HCT116 (cell line): ENCODE measurements at regions not wholly inside any gene's neighbourhood (a gene's known extent, or its start where the extent isn't known, plus 50 kb on each side); places are given as distances from the start of the nearest gene placed in this dataset.

Experiments
- ATF3 ChIP-seq: IDR thresholded peaks from 2 replicates; pipeline ENCODE4 v1.6.1; 2012
- CEBPB ChIP-seq: IDR thresholded peaks from 2 replicates; pipeline ENCODE4 v1.6.1; 2012; ENCODE audit warnings: low read depth
- CTCF ChIP-seq, 3 experiments: fragments of 200-600 bp in 1 of 3; sonication (generic) in 1 of 3; IDR thresholded peaks in 2 of 3; conservative IDR thresholded peaks in 1 of 3; 2 replicates each; pipeline ENCODE4 v1.5.1; 2012 to 2017; ENCODE audit warnings: low read depth in 2 of 3, low read length in 2 of 3, antibody characterized with exemption in 1 of 3, borderline replicate concordance in 1 of 3, control low read depth in 1 of 3, mild to moderate bottlenecking in 1 of 3, mixed read lengths in 1 of 3, mixed run types in 1 of 3, moderate library complexity in 1 of 3; ENCODE audit not compliant: insufficient read depth in 1 of 3
- ELF1 ChIP-seq: IDR thresholded peaks from 2 replicates; pipeline ENCODE4 v1.6.1; 2012; ENCODE audit warnings: low read depth, borderline replicate concordance
- EZH2phosphoT487 ChIP-seq: fragments of 200-600 bp; IDR thresholded peaks from 2 replicates; pipeline ENCODE4 v1.6.1; 2018; ENCODE audit warnings: antibody characterized with exemption, borderline replicate concordance
- JUND ChIP-seq: IDR thresholded peaks from 2 replicates; pipeline ENCODE4 v1.6.1; 2012
- POLR2A ChIP-seq: IDR thresholded peaks from 2 replicates; pipeline ENCODE4 v1.7.0; 2011; ENCODE audit warnings: borderline replicate concordance; ENCODE audit not compliant: insufficient read depth, insufficient read length; ENCODE audit errors: extremely low read depth
- POLR2AphosphoS5 ChIP-seq: IDR thresholded peaks from 2 replicates; pipeline ENCODE4 v1.6.1; 2011; ENCODE audit warnings: mild to moderate bottlenecking, low read depth, low read length, moderate library complexity
- RAD21 ChIP-seq: IDR thresholded peaks from 2 replicates; pipeline ENCODE4 v1.6.1; 2012; ENCODE audit warnings: low read depth, mild to moderate bottlenecking
- REST ChIP-seq: IDR thresholded peaks from 2 replicates; pipeline ENCODE4 v1.6.1; 2012; ENCODE audit warnings: low read depth
- YY1 ChIP-seq: IDR thresholded peaks from 2 replicates; pipeline ENCODE4 v1.6.1; 2011; ENCODE audit warnings: low read length, low read depth, moderate library complexity, mild to moderate bottlenecking; ENCODE audit not compliant: insufficient replicate concordance; ENCODE audit errors: extremely low read depth
- TF ChIP-seq, protein P1 (sequence below): IDR thresholded peaks from 2 replicates; pipeline ENCODE4 v1.6.1; 2012
- TF ChIP-seq, protein P2 (sequence below): IDR thresholded peaks from 2 replicates; pipeline ENCODE4 v1.6.1; 2011; ENCODE audit warnings: mild to moderate bottlenecking, low read length, moderate library complexity; ENCODE audit not compliant: insufficient replicate concordance; ENCODE audit errors: extremely low read depth

GRCh38 chr2:833180-833579, 117.5 kb upstream of the SNTG2 start:
- TF ChIP-seq CTCF (IDR thresholded peaks at IDR 0.05 in 2 of 3, conservative IDR thresholded peaks at IDR 0.05 in 1 of 3; ENCODE audit: borderline replicate concordance in 1 of 3, insufficient read depth in 1 of 3, low read depth in 2 of 3, low read length in 2 of 3) (no peak), POLR2AphosphoS5 (no peak), POLR2A (no peak), REST (no peak), YY1 (no peak), JUND (no peak), EZH2phosphoT487 (no peak), RAD21 (no peak), ATF3 (no peak), CEBPB (no peak), ELF1 (no peak)
- TF ChIP-seq, protein P1, sequence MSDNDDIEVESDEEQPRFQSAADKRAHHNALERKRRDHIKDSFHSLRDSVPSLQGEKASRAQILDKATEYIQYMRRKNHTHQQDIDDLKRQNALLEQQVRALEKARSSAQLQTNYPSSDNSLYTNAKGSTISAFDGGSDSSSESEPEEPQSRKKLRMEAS, result no peak
- TF ChIP-seq, protein P2, sequence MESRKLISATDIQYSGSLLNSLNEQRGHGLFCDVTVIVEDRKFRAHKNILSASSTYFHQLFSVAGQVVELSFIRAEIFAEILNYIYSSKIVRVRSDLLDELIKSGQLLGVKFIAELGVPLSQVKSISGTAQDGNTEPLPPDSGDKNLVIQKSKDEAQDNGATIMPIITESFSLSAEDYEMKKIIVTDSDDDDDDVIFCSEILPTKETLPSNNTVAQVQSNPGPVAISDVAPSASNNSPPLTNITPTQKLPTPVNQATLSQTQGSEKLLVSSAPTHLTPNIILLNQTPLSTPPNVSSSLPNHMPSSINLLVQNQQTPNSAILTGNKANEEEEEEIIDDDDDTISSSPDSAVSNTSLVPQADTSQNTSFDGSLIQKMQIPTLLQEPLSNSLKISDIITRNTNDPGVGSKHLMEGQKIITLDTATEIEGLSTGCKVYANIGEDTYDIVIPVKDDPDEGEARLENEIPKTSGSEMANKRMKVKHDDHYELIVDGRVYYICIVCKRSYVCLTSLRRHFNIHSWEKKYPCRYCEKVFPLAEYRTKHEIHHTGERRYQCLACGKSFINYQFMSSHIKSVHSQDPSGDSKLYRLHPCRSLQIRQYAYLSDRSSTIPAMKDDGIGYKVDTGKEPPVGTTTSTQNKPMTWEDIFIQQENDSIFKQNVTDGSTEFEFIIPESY, result no peak
